ENCODE measurements at regions not wholly inside any gene's neighbourhood (a gene's known extent, or its start where the extent isn't known, plus 50 kb on each side); places are given as distances from the start of the nearest gene placed in this dataset.
"Not testable (repeated sequence)": the region's sequence is repeated elsewhere in the genome, so short reads cannot be mapped to it uniquely, and the experiment has no call there.

DNA sequence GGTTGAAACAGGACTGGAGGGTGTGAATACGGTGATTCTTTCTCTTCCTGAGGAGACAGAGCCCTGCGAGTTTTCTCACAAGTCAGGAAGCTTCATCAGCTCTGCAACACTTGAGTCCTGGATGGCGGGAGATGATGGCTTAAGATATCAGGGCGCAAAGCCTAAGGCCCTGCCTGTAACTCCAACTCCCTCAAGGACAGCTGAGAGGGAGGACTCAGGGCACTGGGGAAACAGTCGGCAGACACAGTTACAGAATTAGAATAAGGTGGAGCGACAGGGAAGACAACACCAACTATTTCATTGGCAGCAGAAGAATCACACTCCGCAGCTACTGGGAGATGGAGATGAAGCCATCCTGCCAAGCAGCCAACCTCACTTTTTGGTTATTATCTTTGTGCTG lies 109.6 kb downstream of the NBPF8 start:
- intact Hi-C loops (cut with DNase I; ENCODE audit: low total_unique reads); H3K9me3 ChIP-seq; H3K4me1 ChIP-seq; H3K27me3 ChIP-seq; H3K36me3 ChIP-seq (ENCODE audit: low read depth, missing control alignments); H3K4me3 ChIP-seq; H3K27ac ChIP-seq; DNase-seq: not testable (repeated sequence)
- 72 to 100% methylated on average over 1 to 2 of the region's 7 CpGs for WGBS, 2 donors

DNA sequence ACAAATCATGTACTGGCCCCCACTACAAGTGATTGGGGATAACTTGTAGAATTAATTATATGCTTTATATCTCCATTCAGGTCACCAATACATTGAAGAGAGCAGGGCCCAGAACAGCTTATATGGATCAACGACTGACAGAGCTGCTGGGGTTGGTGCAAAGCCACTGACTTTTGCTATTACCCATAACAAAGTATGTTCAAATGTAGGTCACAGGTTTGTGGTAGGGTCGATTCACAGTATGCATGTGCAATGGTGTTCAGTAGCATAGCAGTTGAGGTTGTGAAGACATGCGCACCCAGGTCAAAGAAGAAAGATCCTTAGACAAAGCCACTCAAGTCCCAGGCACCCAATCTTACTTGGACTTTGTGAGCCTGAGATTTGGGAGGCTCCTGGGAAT lies 110.6 kb downstream of the NBPF8 start:
- H3K4me3 ChIP-seq; H3K36me3 ChIP-seq (ENCODE audit: low read depth, missing control alignments); H3K4me1 ChIP-seq; intact Hi-C loops (cut with DNase I; ENCODE audit: low total_unique reads); DNase-seq; H3K27ac ChIP-seq; H3K27me3 ChIP-seq; H3K9me3 ChIP-seq: not testable (repeated sequence)
- 87 to 94% methylated on average over 2 to 3 of the region's 3 CpGs for WGBS, 2 donors

DNA sequence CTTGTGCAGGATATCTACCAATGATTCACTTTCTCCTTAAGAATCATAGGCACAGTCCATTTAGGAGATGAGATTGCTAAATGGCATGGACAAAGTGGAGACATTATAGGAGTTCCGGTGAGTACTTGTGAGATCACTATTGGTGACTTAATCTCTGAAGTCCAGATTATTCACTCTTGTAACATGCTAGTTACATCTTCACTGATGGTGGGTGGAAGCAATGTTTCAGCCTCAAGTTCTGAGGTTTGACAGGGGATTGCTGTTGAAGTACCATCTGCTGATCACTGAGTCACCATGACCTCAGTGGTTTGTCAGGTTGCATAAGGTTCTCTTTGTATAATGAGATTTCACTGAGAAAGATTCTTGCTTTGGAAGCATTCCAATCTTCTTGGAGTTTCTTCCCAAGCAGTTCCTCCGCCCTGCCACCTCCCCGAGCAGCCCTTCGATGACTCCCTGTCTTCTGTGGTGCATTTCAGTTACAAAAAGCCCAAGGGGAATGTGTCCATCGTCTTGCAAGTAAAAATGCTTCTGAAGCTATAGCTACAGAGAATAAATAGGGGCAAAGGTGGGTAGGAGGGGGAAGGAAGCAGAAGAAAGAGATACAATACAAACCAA lies 114.7 kb downstream of the NBPF8 start:
- H3K9me3 ChIP-seq; H3K4me3 ChIP-seq; H3K27ac ChIP-seq; intact Hi-C loops (cut with DNase I; ENCODE audit: low total_unique reads); H3K4me1 ChIP-seq; H3K36me3 ChIP-seq (ENCODE audit: low read depth, missing control alignments); H3K27me3 ChIP-seq; DNase-seq: not testable (repeated sequence)
- 77 to 78% methylated on average over 4 to 5 of the region's 5 CpGs for WGBS, 2 donors

DNA sequence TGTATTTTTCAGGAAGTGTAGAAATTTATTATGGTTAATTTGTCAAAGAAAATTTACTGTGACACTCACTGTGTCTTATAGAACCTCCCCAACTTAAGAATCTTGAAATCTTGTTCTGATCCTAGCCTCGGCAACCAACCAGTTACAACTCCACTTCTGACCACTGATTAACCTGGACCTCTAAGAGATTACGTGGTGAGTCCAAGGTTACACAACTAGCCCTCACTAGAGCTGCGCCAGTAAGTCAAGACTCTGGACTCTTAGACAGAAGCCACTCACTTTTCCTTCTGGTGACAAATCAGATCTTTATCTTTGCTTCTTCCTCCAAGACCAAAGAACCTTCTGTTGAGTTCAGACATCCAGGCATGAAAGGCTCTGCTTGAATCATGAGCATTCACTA lies 116.6 kb downstream of the NBPF8 start:
- H3K9me3 ChIP-seq; H3K27me3 ChIP-seq; H3K27ac ChIP-seq; H3K4me1 ChIP-seq; intact Hi-C loops (cut with DNase I; ENCODE audit: low total_unique reads); H3K36me3 ChIP-seq (ENCODE audit: low read depth, missing control alignments); DNase-seq; H3K4me3 ChIP-seq: not testable (repeated sequence)
- WGBS, 2 donors: 80 to 100% methylated on average over 2 of the region's 3 CpGs

DNA sequence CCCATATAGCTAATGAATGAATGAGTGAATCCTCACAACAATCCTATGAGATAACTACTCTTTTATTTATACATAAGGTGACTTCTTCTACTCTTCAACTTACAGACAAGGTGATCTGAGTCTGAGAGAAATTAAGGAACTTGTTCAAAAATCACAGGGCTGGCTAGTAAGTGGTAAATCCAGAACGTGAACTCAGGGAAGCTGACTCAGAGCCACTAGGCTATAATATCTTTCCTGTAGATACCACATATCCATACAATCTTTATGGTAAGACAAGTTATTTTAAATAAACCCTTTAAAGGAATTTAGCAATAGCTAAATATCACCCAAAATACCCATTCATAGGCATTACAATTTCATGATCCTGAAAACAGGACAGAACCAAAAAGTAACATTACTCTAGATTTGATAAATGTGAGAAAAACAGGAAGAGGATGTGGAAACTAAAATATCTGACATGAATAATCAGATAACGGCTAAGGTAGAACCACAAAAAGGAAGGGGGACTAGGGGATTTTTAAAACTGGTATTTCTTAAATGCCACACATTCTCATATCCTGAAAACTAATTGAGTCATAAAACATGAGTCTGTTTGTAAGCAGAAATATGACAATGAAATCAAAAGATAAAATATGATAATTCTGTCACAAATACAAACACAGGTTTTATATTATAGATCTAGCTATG lies 119.7 kb downstream of the NBPF8 start:
- H3K4me3 ChIP-seq; H3K9me3 ChIP-seq; H3K27me3 ChIP-seq; H3K27ac ChIP-seq; DNase-seq; intact Hi-C loops (cut with DNase I; ENCODE audit: low total_unique reads); H3K4me1 ChIP-seq; H3K36me3 ChIP-seq (ENCODE audit: low read depth, missing control alignments): not testable (repeated sequence)
- 63 to 87% methylated on average over 2 of the region's 2 CpGs for WGBS, 2 donors

DNA sequence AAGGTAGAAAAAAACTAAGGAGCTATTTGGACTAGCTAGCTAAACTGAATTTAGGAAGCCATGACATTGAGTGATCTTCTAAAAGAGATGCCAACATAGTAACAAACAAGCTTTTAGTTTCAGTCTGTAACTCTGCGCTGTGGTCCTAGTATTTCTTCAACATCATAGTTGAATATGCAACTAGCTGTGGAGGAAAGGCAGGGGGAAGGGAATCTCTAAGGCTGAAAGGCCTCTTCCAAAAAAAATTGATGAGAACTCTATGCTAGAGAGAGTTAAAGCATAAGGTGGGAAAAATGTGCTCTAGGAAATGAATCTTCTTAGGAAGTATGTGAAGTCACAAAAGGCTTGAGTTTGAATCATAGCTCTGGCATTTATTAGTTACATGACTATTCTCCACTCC lies 120.2 kb downstream of the NBPF8 start:
- H3K4me3 ChIP-seq; H3K4me1 ChIP-seq; H3K36me3 ChIP-seq (ENCODE audit: low read depth, missing control alignments); H3K27ac ChIP-seq; DNase-seq; H3K27me3 ChIP-seq; H3K9me3 ChIP-seq; intact Hi-C loops (cut with DNase I; ENCODE audit: low total_unique reads): not testable (repeated sequence)
- WGBS, 2 donors: 94 to 95% methylated on average over 1 of the region's 1 CpG

DNA sequence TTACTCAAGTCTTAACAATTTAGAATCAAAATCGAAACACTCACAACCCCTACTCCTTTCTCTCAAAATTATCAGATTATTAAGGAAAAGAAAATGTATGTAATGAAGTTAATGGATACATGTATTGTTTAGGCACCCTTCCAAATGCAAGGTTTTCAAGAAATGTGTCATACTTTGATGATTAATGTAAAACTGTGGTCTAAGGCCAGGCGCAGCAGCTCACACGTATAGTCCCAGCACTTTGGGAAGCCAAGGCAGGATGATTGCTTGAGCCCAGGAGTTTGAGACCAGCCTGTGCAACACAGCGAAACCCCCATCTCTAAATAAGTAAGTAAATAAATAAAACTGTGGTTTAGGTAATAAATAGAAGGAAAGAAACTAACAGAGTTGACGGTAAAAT lies 126.6 kb downstream of the NBPF8 start:
- H3K27ac ChIP-seq; intact Hi-C loops (cut with DNase I; ENCODE audit: low total_unique reads); DNase-seq; H3K4me1 ChIP-seq; H3K36me3 ChIP-seq (ENCODE audit: low read depth, missing control alignments); H3K4me3 ChIP-seq; H3K9me3 ChIP-seq; H3K27me3 ChIP-seq: not testable (repeated sequence)
- WGBS, 2 donors: 77 to 100% methylated on average over 1 of the region's 5 CpGs

DNA sequence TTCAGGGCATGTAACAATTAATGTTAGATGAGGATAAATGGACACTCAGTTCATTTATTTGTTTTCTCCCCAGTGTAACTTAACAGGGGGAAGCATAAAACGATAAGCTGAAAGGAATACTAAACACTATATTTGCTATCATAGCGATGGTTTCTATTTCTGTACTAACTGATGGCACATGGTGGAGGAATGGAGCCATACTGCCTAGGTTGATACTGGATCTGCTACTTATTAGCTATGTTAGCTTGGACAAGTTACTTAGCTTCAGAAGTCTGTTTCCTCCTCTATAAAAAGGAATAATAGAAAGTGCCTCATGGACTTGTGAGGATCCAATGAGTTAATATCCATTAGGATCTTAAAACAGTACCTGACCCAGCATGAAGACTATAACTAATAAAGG lies 127.5 kb downstream of the NBPF8 start:
- H3K4me1 ChIP-seq; DNase-seq; H3K36me3 ChIP-seq (ENCODE audit: low read depth, missing control alignments); H3K4me3 ChIP-seq; H3K9me3 ChIP-seq; H3K27me3 ChIP-seq; intact Hi-C loops (cut with DNase I; ENCODE audit: low total_unique reads); H3K27ac ChIP-seq: not testable (repeated sequence)
- no CpG with 5 or more reads among the region's 2 CpGs for WGBS, 2 donors

DNA sequence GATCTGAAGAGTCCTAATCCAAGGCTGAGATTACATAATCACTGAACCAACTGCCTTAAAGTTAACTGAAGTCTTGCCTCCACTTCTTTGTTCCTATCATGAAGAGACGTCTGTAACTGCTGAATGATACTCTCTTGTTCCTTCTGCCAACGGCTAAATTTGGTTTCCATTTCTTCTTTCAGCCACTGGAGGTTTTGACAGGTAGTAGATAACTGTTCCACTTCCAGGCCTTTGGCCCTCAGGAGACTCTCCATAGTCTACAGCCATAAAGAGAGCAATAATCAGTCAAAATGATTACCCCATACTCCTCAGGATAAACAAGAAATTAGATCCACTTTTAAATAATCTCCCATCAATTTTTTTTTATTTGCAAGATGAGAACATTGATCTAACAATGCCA lies 128.1 kb downstream of the NBPF8 start:
- H3K4me3 ChIP-seq; intact Hi-C loops (cut with DNase I; ENCODE audit: low total_unique reads); H3K4me1 ChIP-seq; H3K27me3 ChIP-seq; H3K9me3 ChIP-seq; DNase-seq; H3K36me3 ChIP-seq (ENCODE audit: low read depth, missing control alignments); H3K27ac ChIP-seq: not testable (repeated sequence)
- WGBS, 2 donors: 50% methylated on average over 1 of the region's 2 CpGs; no CpG with 5 or more reads in 1 of the 2 donors
